HEK293 (cell line): ENCODE measurements at regions not wholly inside any gene's neighbourhood (a gene's known extent, or its start where the extent isn't known, plus 50 kb on each side); places are given as distances from the start of the nearest gene placed in this dataset.

Experiments
- ELK4 ChIP-seq: IDR thresholded peaks from 2 replicates; pipeline ENCODE4 v1.6.1; 2011; ENCODE audit warnings: mild to moderate bottlenecking, low read depth, low read length, borderline replicate concordance
- INSM2 ChIP-seq: fragments of 450-650 bp; formaldehyde crosslinking; IDR thresholded peaks from 2 replicates; pipeline ENCODE4 v1.5.1; 2016; ENCODE audit warnings: missing biosample characterization, missing genetic modification characterization
- TCF7L2 ChIP-seq: IDR thresholded peaks from 2 replicates; pipeline ENCODE4 v1.6.1; 2011; ENCODE audit warnings: low read depth, mild to moderate bottlenecking, inconsistent platforms, low read length, moderate library complexity, borderline replicate concordance
- ZFP41 ChIP-seq: fragments of 450-650 bp; formaldehyde crosslinking; IDR thresholded peaks from 2 replicates; pipeline ENCODE4 v1.5.1; 2016; ENCODE audit warnings: missing biosample characterization, missing genetic modification characterization, borderline replicate concordance
- ZNF155 ChIP-seq: fragments of 450-650 bp; formaldehyde crosslinking; IDR thresholded peaks from 2 replicates; pipeline ENCODE4 v1.5.1; 2016; ENCODE audit warnings: missing biosample characterization, missing genetic modification characterization
- ZNF391 ChIP-seq: fragments of 450-650 bp; formaldehyde crosslinking; IDR thresholded peaks from 2 replicates; pipeline ENCODE4 v1.5.1; 2016; ENCODE audit warnings: low read depth, missing biosample characterization, missing genetic modification characterization, borderline replicate concordance
- ZNF501 ChIP-seq: fragments of 450-650 bp; formaldehyde crosslinking; IDR thresholded peaks from 2 replicates; pipeline ENCODE4 v1.5.1; 2016; ENCODE audit warnings: missing biosample characterization, missing genetic modification characterization
- ZNF529 ChIP-seq: fragments of 450-650 bp; formaldehyde crosslinking; IDR thresholded peaks from 2 replicates; pipeline ENCODE4 v1.5.1; 2017; ENCODE audit warnings: missing genetic modification characterization, missing biosample characterization; ENCODE audit not compliant: insufficient replicate concordance
- ZNF660 ChIP-seq: fragments of 450-650 bp; IDR thresholded peaks from 2 replicates; pipeline ENCODE4 v1.5.1; 2018; ENCODE audit warnings: missing biosample characterization, mild to moderate bottlenecking, missing genetic modification characterization
- TF ChIP-seq, protein P1 (sequence below): fragments of 450-650 bp; formaldehyde crosslinking; IDR thresholded peaks from 2 replicates; pipeline ENCODE4 v1.5.1; 2016; ENCODE audit warnings: missing biosample characterization, missing genetic modification characterization
- TF ChIP-seq, protein P2 (sequence below): fragments of 450-650 bp; formaldehyde crosslinking; IDR thresholded peaks from 2 replicates; pipeline ENCODE4 v1.5.1; 2016; ENCODE audit warnings: missing biosample characterization, missing genetic modification characterization

DNA sequence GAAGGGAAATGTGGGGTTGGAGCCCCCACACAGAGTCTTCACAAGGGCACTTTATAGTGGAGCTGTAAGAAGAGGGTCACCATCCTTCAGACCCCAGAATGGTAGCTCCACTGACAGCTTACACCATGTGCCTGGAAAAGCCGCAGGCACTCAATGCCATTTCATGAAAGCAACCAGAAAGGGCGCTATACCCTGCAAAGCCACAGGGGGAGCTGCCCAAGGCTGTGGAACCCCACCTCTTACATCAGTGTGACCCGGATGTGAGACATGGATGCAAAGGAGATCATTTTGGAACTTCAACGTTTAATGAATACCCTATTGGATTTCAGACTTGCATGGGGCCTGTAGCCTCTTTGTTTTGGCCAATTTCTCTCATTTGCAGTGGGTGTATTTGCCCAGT is 694.7 kb downstream of the CBLN2 start:
- TF ChIP-seq ZNF529 (no peak), ZNF391 (tag by site-specific recombination) (no peak), ZNF501 (tag by site-specific recombination) (no peak), ZFP41 (tag by site-specific recombination) (no peak), ELK4 (no peak), TCF7L2 (no peak), INSM2 (no peak), ZNF155 (tag by site-specific recombination) (no peak), ZNF660 (tag by site-specific recombination) (no peak)
- TF ChIP-seq, protein P1, sequence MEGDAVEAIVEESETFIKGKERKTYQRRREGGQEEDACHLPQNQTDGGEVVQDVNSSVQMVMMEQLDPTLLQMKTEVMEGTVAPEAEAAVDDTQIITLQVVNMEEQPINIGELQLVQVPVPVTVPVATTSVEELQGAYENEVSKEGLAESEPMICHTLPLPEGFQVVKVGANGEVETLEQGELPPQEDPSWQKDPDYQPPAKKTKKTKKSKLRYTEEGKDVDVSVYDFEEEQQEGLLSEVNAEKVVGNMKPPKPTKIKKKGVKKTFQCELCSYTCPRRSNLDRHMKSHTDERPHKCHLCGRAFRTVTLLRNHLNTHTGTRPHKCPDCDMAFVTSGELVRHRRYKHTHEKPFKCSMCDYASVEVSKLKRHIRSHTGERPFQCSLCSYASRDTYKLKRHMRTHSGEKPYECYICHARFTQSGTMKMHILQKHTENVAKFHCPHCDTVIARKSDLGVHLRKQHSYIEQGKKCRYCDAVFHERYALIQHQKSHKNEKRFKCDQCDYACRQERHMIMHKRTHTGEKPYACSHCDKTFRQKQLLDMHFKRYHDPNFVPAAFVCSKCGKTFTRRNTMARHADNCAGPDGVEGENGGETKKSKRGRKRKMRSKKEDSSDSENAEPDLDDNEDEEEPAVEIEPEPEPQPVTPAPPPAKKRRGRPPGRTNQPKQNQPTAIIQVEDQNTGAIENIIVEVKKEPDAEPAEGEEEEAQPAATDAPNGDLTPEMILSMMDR (tag by site-specific recombination), result no peak
- TF ChIP-seq, protein P2, sequence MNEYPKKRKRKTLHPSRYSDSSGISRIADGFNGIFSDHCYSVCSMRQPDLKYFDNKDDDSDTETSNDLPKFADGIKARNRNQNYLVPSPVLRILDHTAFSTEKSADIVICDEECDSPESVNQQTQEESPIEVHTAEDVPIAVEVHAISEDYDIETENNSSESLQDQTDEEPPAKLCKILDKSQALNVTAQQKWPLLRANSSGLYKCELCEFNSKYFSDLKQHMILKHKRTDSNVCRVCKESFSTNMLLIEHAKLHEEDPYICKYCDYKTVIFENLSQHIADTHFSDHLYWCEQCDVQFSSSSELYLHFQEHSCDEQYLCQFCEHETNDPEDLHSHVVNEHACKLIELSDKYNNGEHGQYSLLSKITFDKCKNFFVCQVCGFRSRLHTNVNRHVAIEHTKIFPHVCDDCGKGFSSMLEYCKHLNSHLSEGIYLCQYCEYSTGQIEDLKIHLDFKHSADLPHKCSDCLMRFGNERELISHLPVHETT (tag by site-specific recombination), result no peak
